GM10266 (cell line): ENCODE measurements at regions not wholly inside any gene's neighbourhood (a gene's known extent, or its start where the extent isn't known, plus 50 kb on each side); places are given as distances from the start of the nearest gene placed in this dataset.

Source experiments
- DNase-seq: peaks from one replicate; pipeline ENCODE4 v3.0.0; 2012; ENCODE audit errors: extremely low spot score
- TF ChIP-seq, protein P1 (sequence below): IDR thresholded peaks from 2 replicates; pipeline ENCODE4 v1.5.1; 2012; ENCODE audit warnings: mild to moderate bottlenecking, low read depth; ENCODE audit not compliant: control insufficient read depth, insufficient read depth; ENCODE audit errors: missing control alignments

DNA sequence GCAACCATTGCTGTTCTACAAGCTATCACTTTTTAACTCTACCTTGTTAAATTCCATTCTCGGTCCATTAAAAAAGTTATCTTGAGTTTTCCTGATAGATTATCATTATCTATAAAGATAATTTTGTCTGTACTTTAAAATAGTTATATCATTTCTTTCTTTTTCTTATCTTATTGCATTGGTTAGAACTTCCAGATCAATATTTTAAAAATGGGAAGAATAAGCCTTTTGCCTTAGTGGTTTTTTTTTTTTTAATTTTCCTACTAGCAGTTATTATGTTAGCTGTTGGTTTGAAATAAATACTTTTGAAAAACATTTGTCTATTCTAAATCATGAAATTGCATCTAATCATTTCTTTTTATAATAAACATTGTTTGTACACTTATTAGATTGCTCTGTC lies 71.0 kb upstream of the ATF3 start:
- no peak for DNase-seq
- TF ChIP-seq, protein P1, sequence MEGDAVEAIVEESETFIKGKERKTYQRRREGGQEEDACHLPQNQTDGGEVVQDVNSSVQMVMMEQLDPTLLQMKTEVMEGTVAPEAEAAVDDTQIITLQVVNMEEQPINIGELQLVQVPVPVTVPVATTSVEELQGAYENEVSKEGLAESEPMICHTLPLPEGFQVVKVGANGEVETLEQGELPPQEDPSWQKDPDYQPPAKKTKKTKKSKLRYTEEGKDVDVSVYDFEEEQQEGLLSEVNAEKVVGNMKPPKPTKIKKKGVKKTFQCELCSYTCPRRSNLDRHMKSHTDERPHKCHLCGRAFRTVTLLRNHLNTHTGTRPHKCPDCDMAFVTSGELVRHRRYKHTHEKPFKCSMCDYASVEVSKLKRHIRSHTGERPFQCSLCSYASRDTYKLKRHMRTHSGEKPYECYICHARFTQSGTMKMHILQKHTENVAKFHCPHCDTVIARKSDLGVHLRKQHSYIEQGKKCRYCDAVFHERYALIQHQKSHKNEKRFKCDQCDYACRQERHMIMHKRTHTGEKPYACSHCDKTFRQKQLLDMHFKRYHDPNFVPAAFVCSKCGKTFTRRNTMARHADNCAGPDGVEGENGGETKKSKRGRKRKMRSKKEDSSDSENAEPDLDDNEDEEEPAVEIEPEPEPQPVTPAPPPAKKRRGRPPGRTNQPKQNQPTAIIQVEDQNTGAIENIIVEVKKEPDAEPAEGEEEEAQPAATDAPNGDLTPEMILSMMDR: no peak

DNA sequence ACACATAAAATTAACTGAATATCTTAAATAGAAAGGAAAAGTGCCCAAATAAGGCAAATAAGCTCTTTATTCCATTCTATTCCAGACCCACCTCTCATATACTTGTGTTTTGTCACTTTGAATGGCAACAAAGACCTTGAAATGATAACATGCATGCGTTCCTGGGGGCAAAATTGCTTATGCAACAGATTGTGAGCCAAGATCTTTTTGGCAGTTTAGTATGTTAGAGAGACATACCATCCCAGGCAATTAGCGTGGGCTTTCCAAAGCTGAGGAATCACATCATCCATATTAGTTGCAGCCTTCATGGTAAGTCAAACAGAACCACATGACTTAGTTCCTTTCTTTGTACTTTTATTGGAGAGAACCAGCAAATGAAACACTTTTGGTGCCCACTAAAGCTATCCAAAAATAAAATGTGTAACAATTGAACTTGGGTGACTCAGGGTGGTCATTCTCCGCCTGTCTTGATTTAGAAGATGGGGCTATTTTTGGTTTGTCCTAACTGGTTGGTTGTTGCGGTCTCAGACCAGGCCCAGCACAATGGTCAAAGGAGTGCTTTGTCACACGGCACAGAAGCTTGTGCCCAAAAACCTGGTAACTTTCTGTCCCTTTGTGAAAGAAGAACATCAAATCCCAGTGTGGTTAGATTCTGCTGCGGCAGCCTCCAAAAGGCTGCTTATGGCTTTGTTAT lies 68.7 kb upstream of the ATF3 start:
- DNase-seq: no peak
- TF ChIP-seq, protein P1: no peak

DNA sequence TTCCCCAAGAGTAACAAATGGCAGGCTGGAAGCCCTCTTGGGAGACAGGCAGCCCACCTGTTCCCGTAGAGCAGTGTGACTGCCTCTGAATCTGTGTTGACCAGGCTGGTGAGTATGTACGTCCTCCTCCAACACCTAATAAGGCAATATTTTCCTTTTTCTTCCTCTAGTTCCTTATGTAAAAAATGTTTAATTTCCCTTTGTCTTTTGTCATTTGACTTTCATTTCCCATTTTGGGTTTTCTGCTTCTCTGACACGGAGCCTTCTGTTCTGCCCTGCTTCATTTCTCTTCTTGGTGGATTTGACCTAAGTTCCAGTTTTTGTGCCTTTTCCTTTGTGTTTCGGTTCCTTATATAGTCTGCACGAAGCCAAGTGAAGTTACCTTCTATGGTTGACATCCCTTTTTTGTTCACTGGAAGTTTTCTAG lies 65.8 kb upstream of the ATF3 start:
- DNase-seq: no peak

DNA sequence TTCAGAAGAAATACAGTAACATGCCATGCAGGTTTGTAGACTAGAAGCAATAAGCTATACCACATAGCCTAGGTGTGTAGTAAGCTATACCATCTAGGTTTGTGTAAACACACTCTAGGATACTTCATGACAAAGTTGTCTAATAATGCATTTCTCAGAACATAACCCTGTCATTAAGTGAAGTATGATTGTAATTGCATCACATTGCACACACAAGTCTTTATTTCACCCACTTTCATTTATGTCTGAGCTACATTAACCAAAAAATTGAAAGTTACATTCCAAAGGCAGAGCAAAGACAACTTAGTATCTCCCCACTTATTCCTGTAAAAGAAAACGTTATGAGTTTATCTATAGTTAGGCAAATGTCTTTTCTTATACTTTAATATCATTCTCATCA lies 64.5 kb upstream of the ATF3 start:
- DNase-seq: no peak
- TF ChIP-seq, protein P1: no peak

More for the DNA sequence above, 65.8 kb upstream of the ATF3 start:
- TF ChIP-seq, protein P1: no peak

DNA sequence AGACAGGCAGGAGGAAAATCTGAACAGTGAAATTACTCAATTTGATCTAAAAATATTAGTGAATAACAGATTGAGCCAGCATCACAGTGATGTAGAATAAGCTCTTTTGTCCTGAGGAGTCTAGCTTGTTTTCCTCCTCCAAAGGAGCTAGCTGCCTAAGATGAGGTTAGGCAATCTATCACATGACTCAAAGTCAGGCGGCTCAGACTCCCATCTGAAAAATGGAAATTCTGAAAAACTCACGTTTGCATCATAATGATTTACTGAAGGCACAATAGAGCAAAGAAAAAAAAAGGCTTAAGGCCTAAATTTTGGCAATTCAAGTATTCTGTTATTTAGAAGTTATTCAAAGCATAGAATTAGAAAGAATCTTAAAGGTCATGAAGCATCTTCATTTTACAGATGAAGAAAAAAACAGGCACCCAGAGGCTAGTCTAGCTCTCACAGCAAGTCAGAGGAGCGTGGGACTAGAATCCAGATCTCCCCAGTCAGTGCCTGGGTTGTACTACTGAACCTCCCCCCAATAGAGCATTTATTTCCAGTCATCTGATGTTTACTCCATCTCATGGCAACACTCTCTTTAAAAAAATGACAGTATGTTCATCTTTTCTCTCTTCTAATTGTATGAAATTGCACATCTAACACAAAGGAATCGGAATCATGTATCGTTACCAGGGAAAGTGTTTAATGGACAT lies 62.5 kb upstream of the ATF3 start:
- TF ChIP-seq, protein P1: no peak
- no peak for DNase-seq

DNA sequence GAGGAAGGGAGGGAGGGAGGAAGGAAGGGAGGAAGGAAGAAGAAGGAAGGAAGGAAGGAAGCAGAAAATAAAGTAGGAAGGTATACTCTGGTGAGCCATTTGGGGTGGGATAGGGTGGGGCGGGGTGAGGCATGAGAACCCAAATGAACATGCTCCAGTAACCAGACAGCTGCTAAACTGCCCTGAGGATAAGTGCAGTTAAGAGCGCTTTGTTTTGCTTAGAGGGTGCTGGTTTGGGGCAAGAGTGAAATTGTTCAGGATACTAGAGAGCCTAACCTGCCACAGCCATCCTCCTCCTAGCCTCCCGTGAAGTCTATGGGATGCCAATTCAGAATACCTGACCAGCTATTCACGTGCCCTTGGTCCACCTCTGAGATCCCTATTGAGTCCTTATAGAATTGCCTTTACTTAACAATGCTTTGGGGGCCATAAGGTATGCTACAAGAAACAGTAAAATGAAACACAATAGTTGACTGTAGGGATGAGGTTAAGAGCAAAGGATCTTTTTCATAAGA lies 59.0 kb upstream of the ATF3 start:
- TF ChIP-seq, protein P1: no peak
- DNase-seq: no peak

DNA sequence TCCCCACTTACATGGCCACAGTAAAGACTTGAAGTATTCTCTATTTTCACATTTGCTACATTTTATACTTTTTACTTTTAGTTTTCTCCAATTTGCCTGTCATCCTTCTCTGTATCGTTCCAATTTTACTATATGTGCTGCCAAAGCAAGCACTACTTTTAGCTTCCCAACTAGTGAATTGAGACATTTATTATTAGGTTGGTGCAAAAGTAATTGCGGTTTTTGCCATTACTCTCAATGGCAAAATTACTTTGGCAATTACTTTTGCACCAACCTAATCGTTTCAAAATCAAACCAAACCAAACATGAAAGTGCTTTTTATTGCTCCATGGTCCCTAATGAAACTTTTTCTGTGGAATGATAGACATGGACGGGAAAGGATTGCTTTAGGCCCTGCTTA lies 56.6 kb upstream of the ATF3 start:
- TF ChIP-seq, protein P1: no peak
- DNase-seq: no peak
